ENCODE measurements at regions not wholly inside any gene's neighbourhood (a gene's known extent, or its start where the extent isn't known, plus 50 kb on each side); places are given as distances from the start of the nearest gene placed in this dataset.

DNA sequence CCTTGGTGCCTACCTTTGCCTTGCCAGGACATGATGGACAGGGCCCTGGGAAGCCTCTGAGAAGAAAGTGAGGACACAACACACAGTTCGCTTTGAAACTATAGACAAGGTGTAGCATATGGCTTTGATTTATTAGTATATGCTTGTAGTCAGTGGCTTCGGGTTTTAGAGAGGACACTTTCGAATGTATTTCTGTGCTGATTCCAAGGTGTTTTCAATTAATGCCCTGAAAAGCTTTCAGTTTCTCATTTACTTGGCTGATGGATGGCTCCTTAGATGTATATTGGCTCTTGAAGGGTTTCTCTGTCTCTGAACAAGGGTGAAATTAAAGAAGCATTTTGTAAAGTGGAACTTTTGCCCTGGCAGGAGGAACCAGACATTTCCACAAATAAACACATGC, 106.9 kb downstream of the POSTN start:
- peaks cover 10% of the 10 kb centered on the region for H3K4me1 Mint-ChIP-seq (ENCODE audit: unreplicated experiment)
- no peak for TF ChIP-seq CTCF (IDR thresholded peaks at IDR 0.05; ENCODE audit: unreplicated experiment)
- H3K27me3 Mint-ChIP-seq (ENCODE audit: unreplicated experiment): no peaks in the 10 kb centered on the region
- no peak for DNase-seq (ENCODE audit: low spot score)
- no peaks in the 10 kb centered on the region for H3K9me3 Mint-ChIP-seq (ENCODE audit: unreplicated experiment)
- H3K4me3 Mint-ChIP-seq (ENCODE audit: unreplicated experiment): no peak overlapping the region
- H3K27ac Mint-ChIP-seq (ENCODE audit: unreplicated experiment): no peak overlapping the region
- H3K36me3 Mint-ChIP-seq (ENCODE audit: low read depth, unreplicated experiment): no peaks in the 10 kb centered on the region

DNA sequence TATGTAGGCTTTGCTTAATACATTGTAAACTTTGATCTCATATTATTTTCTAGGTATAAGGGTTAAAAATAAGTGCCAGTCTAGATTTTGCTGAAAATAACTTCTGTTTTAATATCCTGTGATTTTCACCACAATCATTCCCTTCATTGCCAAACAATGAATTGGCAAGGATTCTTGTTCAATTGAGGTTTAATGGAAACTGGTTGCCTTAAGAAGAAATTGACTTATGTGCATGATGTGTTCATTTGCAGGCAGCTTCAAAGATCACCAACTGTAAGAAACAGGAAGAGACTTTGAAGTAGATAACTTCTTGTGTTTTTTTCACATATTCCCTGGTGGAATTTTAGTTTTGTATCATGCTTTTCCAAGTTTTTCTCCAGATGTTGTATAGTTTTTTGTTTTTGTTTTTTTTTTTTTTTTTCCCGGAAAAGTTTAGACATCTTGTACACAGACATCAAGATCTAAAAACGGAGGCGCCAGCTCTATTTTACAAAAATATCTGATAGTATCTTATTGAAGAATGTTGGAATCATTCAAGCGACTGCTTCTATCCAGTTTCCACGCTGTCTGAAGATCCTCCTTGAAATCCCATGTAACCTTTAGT, 108.3 kb downstream of the POSTN start:
- DNase-seq (ENCODE audit: low spot score): no peak
- TF ChIP-seq CTCF (IDR thresholded peaks at IDR 0.05; ENCODE audit: unreplicated experiment): no peak
- H3K36me3 Mint-ChIP-seq (ENCODE audit: low read depth, unreplicated experiment): no peaks in the 10 kb centered on the region

DNA sequence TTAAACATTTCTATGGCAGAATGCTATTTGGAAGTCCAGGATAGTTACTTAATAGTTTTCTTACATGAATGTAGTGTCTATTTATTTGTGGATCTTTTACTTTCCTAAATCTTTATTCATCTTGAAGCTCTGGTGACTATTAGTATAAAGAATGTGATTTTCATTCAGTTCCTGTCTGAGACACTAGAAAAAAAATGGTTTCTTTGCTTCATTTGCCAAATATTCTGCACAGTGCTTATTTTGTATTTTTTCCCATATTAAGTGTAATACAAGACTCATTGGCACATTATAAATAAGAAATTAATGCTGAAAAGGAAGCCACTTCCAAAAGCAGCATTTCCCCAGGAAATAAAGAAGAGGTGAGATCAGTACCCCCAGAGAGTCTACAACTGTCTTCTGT, 109.8 kb downstream of the POSTN start:
- Mint-ChIP-seq H3K4me1 (ENCODE audit: unreplicated experiment) (peaks cover 10% of the 10 kb centered on the region), H3K36me3 (ENCODE audit: low read depth, unreplicated experiment) (no peaks in the 10 kb centered on the region), H3K27ac (ENCODE audit: unreplicated experiment) (no peak overlapping the region), H3K4me3 (ENCODE audit: unreplicated experiment) (no peak overlapping the region), H3K9me3 (ENCODE audit: unreplicated experiment) (no peaks in the 10 kb centered on the region), H3K27me3 (ENCODE audit: unreplicated experiment) (no peaks in the 10 kb centered on the region)
- TF ChIP-seq CTCF (IDR thresholded peaks at IDR 0.05; ENCODE audit: unreplicated experiment): no peak
- DNase-seq (ENCODE audit: low spot score): no peak

More for the DNA sequence above, 108.3 kb downstream of the POSTN start:
- Mint-ChIP-seq H3K27ac (ENCODE audit: unreplicated experiment) (no peak overlapping the region), H3K27me3 (ENCODE audit: unreplicated experiment) (no peaks in the 10 kb centered on the region), H3K4me3 (ENCODE audit: unreplicated experiment) (no peak overlapping the region), H3K4me1 (ENCODE audit: unreplicated experiment) (peaks cover 10% of the 10 kb centered on the region), H3K9me3 (ENCODE audit: unreplicated experiment) (no peaks in the 10 kb centered on the region)

DNA sequence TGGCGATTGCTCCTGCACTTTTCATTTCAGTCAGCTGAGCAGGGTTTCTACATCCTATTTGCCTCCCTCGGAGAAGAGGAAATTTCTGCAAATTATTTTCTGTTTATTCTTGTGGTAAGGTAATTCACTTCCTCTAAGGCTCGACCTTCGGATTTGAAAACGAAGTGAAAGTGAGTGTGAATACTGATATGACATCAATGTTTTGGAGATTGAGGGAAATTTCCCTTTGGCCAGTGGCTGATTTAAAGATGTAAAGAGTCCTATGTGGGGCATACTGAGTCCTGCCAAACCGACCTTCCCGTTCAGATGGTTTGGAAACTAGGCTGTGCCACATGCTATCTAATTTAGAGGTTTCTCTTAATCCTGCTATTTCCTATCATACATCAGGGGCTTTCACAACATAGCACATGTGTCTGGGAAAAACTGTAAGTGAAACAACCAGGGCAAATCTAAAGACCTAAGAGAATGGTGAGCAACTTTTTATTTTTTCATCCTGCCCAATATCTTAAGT, 112.3 kb downstream of the POSTN start:
- Mint-ChIP-seq H3K27me3 (ENCODE audit: unreplicated experiment) (no peaks in the 10 kb centered on the region), H3K4me1 (ENCODE audit: unreplicated experiment) (peaks cover 10% of the 10 kb centered on the region), H3K4me3 (ENCODE audit: unreplicated experiment) (no peak overlapping the region), H3K9me3 (ENCODE audit: unreplicated experiment) (no peaks in the 10 kb centered on the region), H3K36me3 (ENCODE audit: low read depth, unreplicated experiment) (no peaks in the 10 kb centered on the region), H3K27ac (ENCODE audit: unreplicated experiment) (no peak overlapping the region)
- TF ChIP-seq CTCF (IDR thresholded peaks at IDR 0.05; ENCODE audit: unreplicated experiment): no peak
- DNase-seq (ENCODE audit: low spot score): no peak

- Mint-ChIP-seq H3K9me3 (ENCODE audit: unreplicated experiment) (no peaks in the 10 kb centered on the region), H3K4me3 (ENCODE audit: unreplicated experiment) (no peak overlapping the region), H3K4me1 (ENCODE audit: unreplicated experiment) (peaks cover 10% of the 10 kb centered on the region), H3K36me3 (ENCODE audit: low read depth, unreplicated experiment) (no peaks in the 10 kb centered on the region), H3K27me3 (ENCODE audit: unreplicated experiment) (no peaks in the 10 kb centered on the region), H3K27ac (ENCODE audit: unreplicated experiment) (no peak overlapping the region)
- TF ChIP-seq CTCF (IDR thresholded peaks at IDR 0.05; ENCODE audit: unreplicated experiment): no peak
- DNase-seq (ENCODE audit: low spot score): no peak
These were observed 112.8 kb downstream of the POSTN start for GRCh38 chr13:37485756-37486155.

Measured in endothelial cell (in vitro differentiated cells).